ENCODE measurements at regions not wholly inside any gene's neighbourhood (a gene's known extent, or its start where the extent isn't known, plus 50 kb on each side); places are given as distances from the start of the nearest gene placed in this dataset.

GRCh38 chr1:70871790-70872189, 175.8 kb downstream of the PTGER3 start:
- H3K79me2 ChIP-seq (ENCODE audit: insufficient read depth, low read length): no peaks in the 10 kb centered on the region
- H3K36me3 ChIP-seq (ENCODE audit: insufficient read depth, low read length): no peaks in the 10 kb centered on the region
- H4K20me1 ChIP-seq (ENCODE audit: insufficient read depth, low read length): no peaks in the 10 kb centered on the region
- no peak overlapping the region for H3K4me2 ChIP-seq (ENCODE audit: insufficient read depth, low read length)
- H2AFZ ChIP-seq (ENCODE audit: low read length): no peak overlapping the region
- no peaks in the 10 kb centered on the region for H3K27me3 ChIP-seq (ENCODE audit: insufficient read depth, low read length)
- no peak for TF ChIP-seq CTCF (IDR thresholded peaks at IDR 0.05; ENCODE audit: extremely low read depth, low read depth, low read length)
- no peak overlapping the region for H3K4me3 ChIP-seq (ENCODE audit: insufficient read depth, low read length)
- no peak for DNase-seq (ENCODE audit: insufficient read length, low spot score, missing footprints)
- no peak overlapping the region for H3K27ac ChIP-seq (ENCODE audit: low read depth, low read length)
- H3K9me3 ChIP-seq (ENCODE audit: low read depth, low read length): no peaks in the 10 kb centered on the region
- no peaks in the 10 kb centered on the region for H3K4me1 ChIP-seq (ENCODE audit: insufficient read depth, low read length)

- Histone ChIP-seq H2AFZ (ENCODE audit: low read length) (no peak overlapping the region), H3K4me1 (ENCODE audit: insufficient read depth, low read length) (no peaks in the 10 kb centered on the region), H3K36me3 (ENCODE audit: insufficient read depth, low read length) (no peaks in the 10 kb centered on the region), H3K27me3 (ENCODE audit: insufficient read depth, low read length) (no peaks in the 10 kb centered on the region), H3K9me3 (ENCODE audit: low read depth, low read length) (no peaks in the 10 kb centered on the region), H4K20me1 (ENCODE audit: insufficient read depth, low read length) (no peaks in the 10 kb centered on the region), H3K4me2 (ENCODE audit: insufficient read depth, low read length) (no peak overlapping the region), H3K27ac (ENCODE audit: low read depth, low read length) (no peak overlapping the region), H3K79me2 (ENCODE audit: insufficient read depth, low read length) (no peaks in the 10 kb centered on the region), H3K4me3 (ENCODE audit: insufficient read depth, low read length) (no peak overlapping the region)
- no peak for DNase-seq (ENCODE audit: insufficient read length, low spot score, missing footprints)
- TF ChIP-seq CTCF (IDR thresholded peaks at IDR 0.05; ENCODE audit: extremely low read depth, low read depth, low read length): no peak
These were observed 173.6 kb downstream of the PTGER3 start for GRCh38 chr1:70874063-70874462.

- H3K27ac ChIP-seq (ENCODE audit: low read depth, low read length): no peak overlapping the region
- H2AFZ ChIP-seq (ENCODE audit: low read length): no peak overlapping the region
- no peak for DNase-seq (ENCODE audit: insufficient read length, low spot score, missing footprints)
- no peak overlapping the region for H3K4me2 ChIP-seq (ENCODE audit: insufficient read depth, low read length)
- H4K20me1 ChIP-seq (ENCODE audit: insufficient read depth, low read length): no peaks in the 10 kb centered on the region
- H3K36me3 ChIP-seq (ENCODE audit: insufficient read depth, low read length): no peaks in the 10 kb centered on the region
- TF ChIP-seq CTCF (IDR thresholded peaks at IDR 0.05; ENCODE audit: extremely low read depth, low read depth, low read length): no peak
- no peak overlapping the region for H3K4me3 ChIP-seq (ENCODE audit: insufficient read depth, low read length)
- no peaks in the 10 kb centered on the region for H3K9me3 ChIP-seq (ENCODE audit: low read depth, low read length)
- no peaks in the 10 kb centered on the region for H3K27me3 ChIP-seq (ENCODE audit: insufficient read depth, low read length)
- H3K79me2 ChIP-seq (ENCODE audit: insufficient read depth, low read length): no peaks in the 10 kb centered on the region
- H3K4me1 ChIP-seq (ENCODE audit: insufficient read depth, low read length): no peaks in the 10 kb centered on the region
These were observed 172.8 kb downstream of the PTGER3 start for GRCh38 chr1:70874818-70875217.

GRCh38 chr1:70877343-70877742, 170.3 kb downstream of the PTGER3 start:
- no peak for TF ChIP-seq CTCF (IDR thresholded peaks at IDR 0.05; ENCODE audit: extremely low read depth, low read depth, low read length)
- H3K79me2 ChIP-seq (ENCODE audit: insufficient read depth, low read length): no peaks in the 10 kb centered on the region
- DNase-seq (ENCODE audit: insufficient read length, low spot score, missing footprints): no peak
- no peaks in the 10 kb centered on the region for H4K20me1 ChIP-seq (ENCODE audit: insufficient read depth, low read length)
- H3K9me3 ChIP-seq (ENCODE audit: low read depth, low read length): no peaks in the 10 kb centered on the region
- no peaks in the 10 kb centered on the region for H3K27me3 ChIP-seq (ENCODE audit: insufficient read depth, low read length)
- H3K4me3 ChIP-seq (ENCODE audit: insufficient read depth, low read length): no peak overlapping the region
- no peak overlapping the region for H3K27ac ChIP-seq (ENCODE audit: low read depth, low read length)
- no peak overlapping the region for H3K4me2 ChIP-seq (ENCODE audit: insufficient read depth, low read length)
- H3K4me1 ChIP-seq (ENCODE audit: insufficient read depth, low read length): no peaks in the 10 kb centered on the region
- H2AFZ ChIP-seq (ENCODE audit: low read length): no peak overlapping the region
- H3K36me3 ChIP-seq (ENCODE audit: insufficient read depth, low read length): no peaks in the 10 kb centered on the region

Measured in osteoblast (primary cell).